ENCODE measurements at regions not wholly inside any gene's neighbourhood (a gene's known extent, or its start where the extent isn't known, plus 50 kb on each side); places are given as distances from the start of the nearest gene placed in this dataset.

DNA sequence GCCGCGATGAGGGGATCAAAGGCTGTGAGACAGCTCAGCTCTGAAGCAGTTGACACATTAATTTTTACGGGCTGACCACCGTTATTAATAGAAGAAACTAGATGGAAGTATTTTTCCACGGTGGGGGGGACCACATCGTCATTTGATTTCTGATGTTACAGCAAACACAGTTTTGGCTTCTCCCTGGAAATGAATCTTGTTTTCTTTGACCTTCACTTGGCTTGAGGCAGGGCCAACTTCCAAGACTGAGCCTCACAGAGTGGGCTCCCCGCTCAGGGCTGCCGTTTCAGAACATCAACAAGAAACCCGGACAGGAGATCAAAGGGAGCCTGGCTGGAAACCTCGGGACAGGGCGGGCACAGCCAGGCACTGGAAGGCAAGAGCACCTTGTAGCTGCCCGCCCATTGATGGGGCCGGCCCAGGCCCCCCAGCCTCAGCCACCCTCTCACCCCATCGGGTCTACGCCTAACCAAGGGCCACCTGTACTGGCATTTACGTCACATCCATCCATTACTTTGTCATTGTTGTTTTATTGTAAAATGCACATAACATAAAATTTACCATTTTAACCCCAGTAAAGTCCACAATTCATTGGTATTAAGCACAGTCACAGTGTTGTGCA is 124.6 kb downstream of the C16orf95 start:
- peaks cover 14% of the 10 kb centered on the region for H3K9me3 ChIP-seq
- ATAC-seq: no peak
- no peak overlapping the region for H3K27ac ChIP-seq
- FAIRE-seq: no peak
- 60% methylated on average over 16 of the region's 16 CpGs for WGBS (ENCODE audit: missing lambda C conversion rate)
- CTCF ChIA-PET: interaction anchor here (1.6 to 1.9 kb wide), 3 partner anchors 10 to 86 kb away, joined by 3 to 14 read pairs (median 4); no protein-coding TSS in a partner anchor
- no peak for DNase-seq (ENCODE audit: low read depth in 1 of 2, low spot score in 1 of 2)
- POLR2A ChIA-PET: no interaction called here
- no peak overlapping the region for H3K4me3 ChIP-seq
- peaks cover 3% of the 10 kb centered on the region; the same call in 1 of the 3 replicates for H3K4me1 ChIP-seq
- H3K4me2 ChIP-seq: no peak overlapping the region
- no peak for TF ChIP-seq FOSB (CRISPR knock-in tag; IDR thresholded peaks at IDR 0.05)

- POLR2A ChIA-PET: no interaction called here
These were observed 123.0 kb downstream of the C16orf95 start for GRCh38 chr16:87194172-87194571.

DNA sequence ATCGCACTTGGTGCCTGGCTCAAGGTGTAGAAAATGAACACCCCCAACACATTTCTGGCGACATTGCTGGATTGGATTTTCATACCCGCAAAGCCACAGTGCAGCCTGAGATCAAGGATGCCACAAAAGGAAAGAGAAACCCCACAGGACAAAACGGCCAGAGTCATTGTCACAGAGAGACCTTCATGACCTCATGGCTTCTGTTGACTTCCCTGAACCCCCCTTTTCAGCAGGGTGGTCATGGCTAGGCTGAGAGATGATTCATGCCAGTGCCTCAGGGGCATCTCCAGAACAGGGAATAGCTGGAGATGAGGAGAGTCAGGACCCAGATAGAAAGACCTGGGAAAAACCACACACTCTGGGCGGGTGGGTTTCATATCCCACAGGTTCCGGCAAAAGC is 122.0 kb downstream of the C16orf95 start:
- Histone ChIP-seq H3K27ac (no peak overlapping the region), H3K4me3 (no peak overlapping the region), H3K4me1 (peaks cover 3% of the 10 kb centered on the region; the same call in 1 of the 3 replicates), H3K4me2 (no peak overlapping the region), H3K9me3 (peaks cover 8% of the 10 kb centered on the region)
- TF ChIP-seq CHD4 (IDR thresholded peaks at IDR 0.05; ENCODE audit: borderline replicate concordance) (no peak), HEYL (CRISPR knock-in tag; IDR thresholded peaks at IDR 0.05) (no peak), HOXB13 (CRISPR knock-in tag; IDR thresholded peaks at IDR 0.05; ENCODE audit: low read depth) (no peak), FOXS1 (CRISPR knock-in tag; IDR thresholded peaks at IDR 0.05) (no peak), RFX5 (IDR thresholded peaks at IDR 0.05) (no peak), HDAC2 (IDR thresholded peaks at IDR 0.05) (no peak), MAX (IDR thresholded peaks at IDR 0.05) (no peak), RAD21 (conservative IDR thresholded peaks at IDR 0.05 in 1 of 2, IDR thresholded peaks at IDR 0.05 in 1 of 2) (no peak), MAFK (IDR thresholded peaks at IDR 0.05; ENCODE audit: partially characterized antibody) (no peak), EHMT2 (IDR thresholded peaks at IDR 0.05; ENCODE audit: low read depth) (no peak), ZSCAN20 (CRISPR knock-in tag; IDR thresholded peaks at IDR 0.05) (no peak), ZFP36 (IDR thresholded peaks at IDR 0.05; ENCODE audit: borderline replicate concordance, partially characterized antibody) (no peak)
- POLR2A ChIA-PET: no interaction called here
- CTCF ChIA-PET: no interaction called here
- WGBS (ENCODE audit: missing lambda C conversion rate): 63% methylated on average over 6 of the region's 6 CpGs
- DNase-seq (ENCODE audit: low read depth in 1 of 2, low spot score in 1 of 2) (no peak), ATAC-seq (no peak), FAIRE-seq (no peak)

More at GRCh38 chr16:87194172-87194571, 123.0 kb downstream of the C16orf95 start:
- Histone ChIP-seq H3K4me3 (no peak overlapping the region), H3K4me1 (peaks cover 3% of the 10 kb centered on the region; the same call in 1 of the 3 replicates), H3K9me3 (peaks cover 14% of the 10 kb centered on the region), H3K4me2 (no peak overlapping the region), H3K27ac (no peak overlapping the region)
- DNase-seq (ENCODE audit: low read depth in 1 of 2, low spot score in 1 of 2) (no peak), ATAC-seq (no peak), FAIRE-seq (no peak)
- 64% methylated on average over 6 of the region's 6 CpGs for WGBS (ENCODE audit: missing lambda C conversion rate)
- CTCF ChIA-PET: interaction anchor here (1.9 kb wide), 1 partner anchor 8 kb away, joined by 14 read pairs; no protein-coding TSS in a partner anchor
- TF ChIP-seq HMGXB4 (CRISPR knock-in tag; IDR thresholded peaks at IDR 0.05; ENCODE audit: borderline replicate concordance) (no peak), NPAS2 (CRISPR knock-in tag; IDR thresholded peaks at IDR 0.05; ENCODE audit: borderline replicate concordance) (no peak), FOXS1 (CRISPR knock-in tag; IDR thresholded peaks at IDR 0.05) (no peak), EHF (CRISPR knock-in tag; IDR thresholded peaks at IDR 0.05) (no peak), ATOH8 (CRISPR knock-in tag; IDR thresholded peaks at IDR 0.05; ENCODE audit: low read depth) (no peak), MAX (IDR thresholded peaks at IDR 0.05) (no peak), ZNF302 (CRISPR knock-in tag; IDR thresholded peaks at IDR 0.05) (no peak), HEYL (CRISPR knock-in tag; IDR thresholded peaks at IDR 0.05) (no peak), RARB (CRISPR knock-in tag; IDR thresholded peaks at IDR 0.05) (no peak)

Data from A549 (cell line).